Sigmoid colon (tissue), 4 donors: ENCODE measurements at regions not wholly inside any gene's neighbourhood (a gene's known extent, or its start where the extent isn't known, plus 50 kb on each side); places are given as distances from the start of the nearest gene placed in this dataset.

Experiments used
- POLR2A ChIP-seq, 2 donors: fragments of 450-650 bp; IDR thresholded peaks; one replicate each; pipeline ENCODE4 v1.6.1; 2016; ENCODE audit warnings: antibody characterized with exemption in 2 of 2, mild to moderate bottlenecking in 2 of 2, moderate library complexity in 2 of 2
- POLR2AphosphoS5 ChIP-seq, 4 donors: sonication (generic); formaldehyde crosslinking; IDR thresholded peaks; one replicate each; pipeline ENCODE4 v1.6.1; 2017; ENCODE audit warnings: antibody characterized with exemption in 4 of 4
- TF ChIP-seq, protein P1 (sequence below), 4 experiments: fragments of 450-650 bp in 3 of 4; fragments of 200-600 bp in 1 of 4; IDR thresholded peaks; one replicate each; pipeline ENCODE4 v1.5.1; 2016 to 2019; ENCODE audit warnings: antibody characterized with exemption in 4 of 4, mild to moderate bottlenecking in 3 of 4, moderate library complexity in 2 of 4

DNA sequence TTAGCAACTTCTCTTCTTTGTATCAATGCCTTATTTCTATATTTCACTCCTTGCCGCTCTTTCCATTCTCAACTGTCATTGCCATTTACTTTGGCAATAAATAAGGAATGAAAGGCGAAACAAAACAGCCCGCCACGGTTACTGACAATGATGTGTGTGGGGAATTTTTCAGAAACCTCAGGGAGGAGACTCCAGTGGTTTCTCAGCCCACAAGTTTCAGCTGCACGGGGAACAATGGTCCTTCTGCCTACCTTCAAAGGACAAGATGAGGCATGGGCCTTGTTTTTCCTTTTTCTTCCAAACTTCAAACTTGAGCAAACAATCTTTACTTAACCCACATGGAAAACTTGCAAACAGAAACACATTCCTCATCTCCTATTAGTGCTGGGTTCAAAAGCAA, 409.4 kb downstream of the METTL15 start:
- TF ChIP-seq POLR2A (IDR thresholded peaks at IDR 0.05) (no peak), POLR2AphosphoS5 (IDR thresholded peaks at IDR 0.05) (no peak)
- TF ChIP-seq, protein P1, sequence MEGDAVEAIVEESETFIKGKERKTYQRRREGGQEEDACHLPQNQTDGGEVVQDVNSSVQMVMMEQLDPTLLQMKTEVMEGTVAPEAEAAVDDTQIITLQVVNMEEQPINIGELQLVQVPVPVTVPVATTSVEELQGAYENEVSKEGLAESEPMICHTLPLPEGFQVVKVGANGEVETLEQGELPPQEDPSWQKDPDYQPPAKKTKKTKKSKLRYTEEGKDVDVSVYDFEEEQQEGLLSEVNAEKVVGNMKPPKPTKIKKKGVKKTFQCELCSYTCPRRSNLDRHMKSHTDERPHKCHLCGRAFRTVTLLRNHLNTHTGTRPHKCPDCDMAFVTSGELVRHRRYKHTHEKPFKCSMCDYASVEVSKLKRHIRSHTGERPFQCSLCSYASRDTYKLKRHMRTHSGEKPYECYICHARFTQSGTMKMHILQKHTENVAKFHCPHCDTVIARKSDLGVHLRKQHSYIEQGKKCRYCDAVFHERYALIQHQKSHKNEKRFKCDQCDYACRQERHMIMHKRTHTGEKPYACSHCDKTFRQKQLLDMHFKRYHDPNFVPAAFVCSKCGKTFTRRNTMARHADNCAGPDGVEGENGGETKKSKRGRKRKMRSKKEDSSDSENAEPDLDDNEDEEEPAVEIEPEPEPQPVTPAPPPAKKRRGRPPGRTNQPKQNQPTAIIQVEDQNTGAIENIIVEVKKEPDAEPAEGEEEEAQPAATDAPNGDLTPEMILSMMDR (IDR thresholded peaks at IDR 0.05) = no peak
